Embryonic facial prominence (tissue), 1 donor: ENCODE measurements at regions not wholly inside any gene's neighbourhood (a gene's known extent, or its start where the extent isn't known, plus 50 kb on each side); places are given as distances from the start of the nearest gene placed in this dataset.

Experiments
- DNase-seq: peaks from one replicate; pipeline ENCODE4 v3.0.0-alpha.2; 2016; ENCODE audit errors: extremely low spot score

GRCh38 chr15:46312133-46312740, 677.4 kb downstream of the SQOR start:
- DNase-seq = peak; percentile 28

GRCh38 chr15:46315434-46315833, 680.6 kb downstream of the SQOR start:
- no peak for DNase-seq

GRCh38 chr15:46316024-46316423, 681.2 kb downstream of the SQOR start:
- no peak for DNase-seq

GRCh38 chr15:46317029-46317428, 682.2 kb downstream of the SQOR start:
- DNase-seq = no peak

GRCh38 chr15:46322753-46323152, 687.9 kb downstream of the SQOR start:
- no peak for DNase-seq

- DNase-seq = no peak
Measured at GRCh38 chr15:46326173-46326572, 691.3 kb downstream of the SQOR start.

- DNase-seq = no peak
Measured at GRCh38 chr15:46328821-46329220, 694.0 kb downstream of the SQOR start.

- no peak for DNase-seq
Measured at GRCh38 chr15:46329876-46330275, 695.0 kb downstream of the SQOR start.

- no peak for DNase-seq
Measured at GRCh38 chr15:46331546-46331945, 696.7 kb downstream of the SQOR start.

GRCh38 chr15:46343196-46343935, 708.5 kb downstream of the SQOR start:
- DNase-seq = no peak

- no peak for DNase-seq
Measured at GRCh38 chr15:46344115-46344724, 709.4 kb downstream of the SQOR start.

- DNase-seq = no peak
Measured at GRCh38 chr15:46344915-46345314, 710.1 kb downstream of the SQOR start.

GRCh38 chr15:46354443-46354842, 719.6 kb downstream of the SQOR start:
- DNase-seq = no peak

GRCh38 chr15:46365572-46365971, 730.7 kb downstream of the SQOR start:
- DNase-seq = no peak

GRCh38 chr15:46366360-46367007, 731.7 kb downstream of the SQOR start:
- DNase-seq = no peak

- no peak for DNase-seq
Measured at GRCh38 chr15:46383978-46384377, 749.1 kb downstream of the SQOR start.

GRCh38 chr15:46386356-46386755, 751.5 kb downstream of the SQOR start:
- no peak for DNase-seq

GRCh38 chr15:46389739-46390138, 754.9 kb downstream of the SQOR start:
- no peak for DNase-seq

GRCh38 chr15:46394463-46394862, 759.6 kb downstream of the SQOR start:
- DNase-seq = no peak

- no peak for DNase-seq
Measured at GRCh38 chr15:46408312-46408711, 773.5 kb downstream of the SQOR start.

- no peak for DNase-seq
Measured at GRCh38 chr15:46409841-46410301, 775.0 kb downstream of the SQOR start.

- DNase-seq = no peak
Measured at GRCh38 chr15:46410705-46411104, 775.9 kb downstream of the SQOR start.

- no peak for DNase-seq
Measured at GRCh38 chr15:46411900-46412299, 777.1 kb downstream of the SQOR start.
